Right cardiac atrium (tissue), 5 donors: ENCODE measurements at regions not wholly inside any gene's neighbourhood (a gene's known extent, or its start where the extent isn't known, plus 50 kb on each side); places are given as distances from the start of the nearest gene placed in this dataset.

Experiments
- ATAC-seq, 2 donors: fragments of 200-7000 bp; cut with Tn5 transposase; one replicate each; pipeline versions ENCODE4 v1.8.0 to v1.9.1; 2020; ENCODE audit warnings: moderate library complexity in 2 of 2, mild to moderate bottlenecking in 1 of 2
- DNase-seq, 3 donors: peaks; one replicate each; pipeline ENCODE4 v3.0.0-alpha.2; 2020
- H3K27ac ChIP-seq: one replicate; pipeline ENCODE4 v1.5.1; 2013; ENCODE audit warnings: mild to moderate bottlenecking, low read length, control low read depth, moderate library complexity
- H3K27me3 ChIP-seq: one replicate; pipeline ENCODE4 v1.6.1; 2013; ENCODE audit not compliant: control insufficient read depth, insufficient read depth
- H3K4me1 ChIP-seq: one replicate; pipeline ENCODE4 v1.6.1; 2013; ENCODE audit warnings: low read length; ENCODE audit not compliant: control insufficient read depth, insufficient read depth
- H3K4me3 ChIP-seq: one replicate; pipeline ENCODE4 v1.5.1; 2013; ENCODE audit warnings: low read length, control low read depth
- H3K9me3 ChIP-seq: one replicate; pipeline ENCODE4 v1.6.1; 2013; ENCODE audit warnings: low read length; ENCODE audit not compliant: control insufficient read depth
- WGBS: extraction: QIAGEN DNeasy Blood & Tissue Kit; methylation state at CpG from one replicate; pipeline ENCODE4 v1.1.7; 2013; 5-methylcytosine and 5-hydroxymethylcytosine counted together
- intact Hi-C, 4 donors: fragments of 100-400 bp; cut with DNase I; formaldehyde crosslinking; loops; one replicate each; pipeline versions ENCODE4 v1.11.0 to v1.14.0; 2022 to 2023
- donor health status: healthy with polysubstance abuse.
- donor health status: DM: no; HTN: yes; CAD: no.
- donor health status: DM: no; HTN: no; CAD: no.
- donor health status: DM: no; HTN: yes; CAD: no; lungs with severe emphysema.
- donor health status: DM: yes; HTN: yes; CAD: no.

DNA sequence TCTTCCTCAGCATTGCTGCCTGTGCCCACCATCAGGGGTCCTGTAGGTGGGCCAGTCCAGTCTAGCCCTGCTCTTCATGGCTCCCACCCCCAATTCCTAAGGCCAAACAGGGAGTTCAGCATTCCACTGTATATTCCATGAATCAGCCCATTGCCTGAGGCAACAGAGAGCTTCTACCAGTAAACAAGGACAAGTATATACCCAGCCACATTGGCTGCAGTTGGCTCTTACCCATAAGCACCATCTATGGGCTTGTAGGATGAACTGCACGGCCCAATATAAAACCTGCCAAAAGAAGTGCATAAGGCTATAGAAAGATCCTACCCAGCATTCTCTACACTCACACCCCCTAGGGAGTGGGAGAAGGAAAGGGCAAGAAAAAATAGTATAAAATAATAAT lies 95.1 kb upstream of the SALL3 start:
- no peak overlapping the region for H3K4me3 ChIP-seq
- no peak for ATAC-seq
- intact Hi-C loops: no loop called here
- no peaks in the 10 kb centered on the region for H3K9me3 ChIP-seq
- WGBS: 43% methylated on average over 1 of the region's 1 CpG
- H3K27ac ChIP-seq: no peak overlapping the region
- no peaks in the 10 kb centered on the region for H3K27me3 ChIP-seq
- no peak for DNase-seq
- no peaks in the 10 kb centered on the region for H3K4me1 ChIP-seq

DNA sequence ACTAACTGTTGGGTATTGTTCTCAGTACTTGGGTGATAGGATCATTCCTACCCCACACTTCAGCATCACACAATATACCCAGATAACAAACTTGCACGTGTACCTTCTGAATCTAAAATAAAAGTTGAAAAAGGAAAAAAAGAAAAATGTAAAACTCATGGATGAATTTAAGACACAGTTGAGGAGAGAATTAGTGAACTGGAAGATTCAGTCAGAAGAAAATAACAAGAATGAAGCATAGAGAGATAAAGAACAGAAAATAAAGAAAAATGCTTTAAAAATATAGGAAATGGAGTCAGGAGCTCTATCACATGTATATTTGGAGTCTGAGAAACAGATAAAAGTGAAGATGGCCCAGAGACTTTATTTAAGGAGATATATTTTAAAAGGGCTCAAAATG lies 90.4 kb upstream of the SALL3 start:
- Histone ChIP-seq H3K4me1 (no peaks in the 10 kb centered on the region), H3K27ac (no peak overlapping the region), H3K27me3 (no peaks in the 10 kb centered on the region), H3K4me3 (no peak overlapping the region), H3K9me3 (no peaks in the 10 kb centered on the region)
- intact Hi-C loops: no loop called here
- DNase-seq (no peak), ATAC-seq (no peak)
- WGBS: 86% methylated on average over 1 of the region's 1 CpG

DNA sequence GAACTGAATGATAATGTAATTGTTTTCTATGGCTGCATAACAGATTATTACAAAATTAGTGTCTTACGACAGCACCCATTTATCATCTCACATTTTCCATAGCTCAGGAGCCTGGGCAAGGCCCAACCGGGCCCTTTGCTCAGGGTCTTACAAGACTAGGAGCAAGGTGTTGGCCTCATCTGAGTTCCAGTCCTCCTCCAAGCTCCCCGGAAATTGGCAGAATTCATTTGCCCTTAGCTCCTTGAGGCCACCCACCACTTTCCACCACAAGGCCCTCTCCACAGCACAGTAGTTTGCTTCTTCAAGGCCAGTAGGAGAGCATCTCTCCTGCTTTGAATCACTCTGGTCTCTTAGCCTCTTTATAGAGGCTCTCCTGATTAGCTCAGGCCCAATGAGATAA lies 89.2 kb upstream of the SALL3 start:
- Histone ChIP-seq H3K4me3 (no peak overlapping the region), H3K27me3 (no peaks in the 10 kb centered on the region), H3K27ac (no peak overlapping the region), H3K4me1 (no peaks in the 10 kb centered on the region), H3K9me3 (no peaks in the 10 kb centered on the region)
- WGBS: 91% methylated on average over 3 of the region's 3 CpGs
- DNase-seq (no peak), ATAC-seq (no peak)
- intact Hi-C loops: no loop called here

DNA sequence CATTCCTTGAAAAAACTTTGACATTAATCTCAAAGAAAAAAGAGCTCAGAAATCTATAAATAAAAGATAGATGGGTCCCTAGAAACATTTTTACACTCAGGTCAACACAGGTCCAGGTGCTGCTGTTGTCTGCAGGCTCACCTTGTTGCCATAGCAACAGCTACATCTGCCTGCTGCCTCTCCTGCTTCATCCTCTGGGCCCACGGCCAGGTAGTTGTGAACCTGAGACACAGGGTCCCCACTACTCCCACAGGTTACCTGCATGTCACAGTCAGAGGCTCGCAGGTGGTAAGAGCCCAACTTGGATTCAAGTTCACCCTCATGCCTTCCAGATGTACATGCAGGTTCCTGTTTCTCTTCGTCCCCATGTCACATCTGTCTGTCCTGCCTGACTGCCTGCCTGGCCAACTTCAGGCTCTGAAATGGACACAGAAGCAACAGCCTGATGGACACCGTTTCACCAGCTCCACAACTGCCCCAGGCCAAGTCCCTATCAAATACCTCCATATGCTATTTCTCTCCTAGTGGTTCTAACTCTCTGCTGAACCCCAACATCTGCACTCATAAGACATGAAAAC lies 88.3 kb upstream of the SALL3 start:
- WGBS: 71% methylated on average over 4 of the region's 4 CpGs
- Histone ChIP-seq H3K9me3 (no peaks in the 10 kb centered on the region), H3K4me3 (no peak overlapping the region), H3K27me3 (no peaks in the 10 kb centered on the region), H3K27ac (no peak overlapping the region), H3K4me1 (no peaks in the 10 kb centered on the region)
- no peak for ATAC-seq
- intact Hi-C loops: no loop called here
- DNase-seq: no peak

DNA sequence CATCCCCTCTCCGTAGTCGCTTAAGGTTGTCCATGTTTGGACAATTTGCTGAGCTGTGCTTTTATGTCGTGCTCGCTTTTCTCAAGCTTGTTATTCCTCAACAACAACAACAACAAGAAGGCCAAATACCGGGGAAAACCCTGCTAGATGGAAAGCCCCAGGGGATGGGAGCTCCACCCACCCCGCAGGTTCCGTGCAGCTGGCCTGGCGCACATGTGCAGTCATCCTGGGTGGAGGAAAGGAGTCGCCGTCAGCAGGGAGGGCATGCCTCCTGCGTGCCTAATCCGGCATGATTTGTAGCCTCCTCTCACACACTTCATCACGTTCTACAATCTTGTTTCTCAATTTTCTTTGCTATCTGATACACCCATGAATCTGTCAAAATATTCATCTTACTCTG lies 87.4 kb upstream of the SALL3 start:
- DNase-seq: no peak
- 87% methylated on average over 13 of the region's 13 CpGs for WGBS
- Histone ChIP-seq H3K27me3 (no peaks in the 10 kb centered on the region), H3K9me3 (no peaks in the 10 kb centered on the region), H3K4me3 (no peak overlapping the region), H3K27ac (no peak overlapping the region), H3K4me1 (no peaks in the 10 kb centered on the region)
- intact Hi-C loops: no loop called here
- ATAC-seq: no peak

DNA sequence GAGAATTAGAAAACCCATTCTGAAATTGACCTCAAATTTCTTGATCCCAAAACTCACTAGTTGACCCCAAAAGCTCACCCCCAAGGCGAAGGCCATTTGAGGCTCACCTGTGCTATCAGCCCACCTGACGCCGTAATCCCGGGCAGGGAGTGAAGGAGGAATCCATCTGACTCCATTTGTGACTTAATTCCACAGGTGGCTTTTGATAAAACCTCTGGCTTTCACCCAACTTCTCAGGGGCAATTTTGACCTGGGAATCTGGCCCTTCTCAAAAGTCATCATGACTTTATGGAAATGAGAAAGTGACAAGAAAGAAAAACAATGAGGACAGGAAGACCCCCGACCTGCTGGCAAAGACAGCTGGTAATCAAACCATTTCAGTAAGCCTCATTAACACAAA lies 86.9 kb upstream of the SALL3 start:
- Histone ChIP-seq H3K4me1 (no peaks in the 10 kb centered on the region), H3K9me3 (no peaks in the 10 kb centered on the region), H3K27me3 (no peaks in the 10 kb centered on the region), H3K4me3 (no peak overlapping the region), H3K27ac (no peak overlapping the region)
- intact Hi-C loops: no loop called here
- ATAC-seq (no peak), DNase-seq (no peak)
- WGBS: 80% methylated on average over 5 of the region's 5 CpGs

DNA sequence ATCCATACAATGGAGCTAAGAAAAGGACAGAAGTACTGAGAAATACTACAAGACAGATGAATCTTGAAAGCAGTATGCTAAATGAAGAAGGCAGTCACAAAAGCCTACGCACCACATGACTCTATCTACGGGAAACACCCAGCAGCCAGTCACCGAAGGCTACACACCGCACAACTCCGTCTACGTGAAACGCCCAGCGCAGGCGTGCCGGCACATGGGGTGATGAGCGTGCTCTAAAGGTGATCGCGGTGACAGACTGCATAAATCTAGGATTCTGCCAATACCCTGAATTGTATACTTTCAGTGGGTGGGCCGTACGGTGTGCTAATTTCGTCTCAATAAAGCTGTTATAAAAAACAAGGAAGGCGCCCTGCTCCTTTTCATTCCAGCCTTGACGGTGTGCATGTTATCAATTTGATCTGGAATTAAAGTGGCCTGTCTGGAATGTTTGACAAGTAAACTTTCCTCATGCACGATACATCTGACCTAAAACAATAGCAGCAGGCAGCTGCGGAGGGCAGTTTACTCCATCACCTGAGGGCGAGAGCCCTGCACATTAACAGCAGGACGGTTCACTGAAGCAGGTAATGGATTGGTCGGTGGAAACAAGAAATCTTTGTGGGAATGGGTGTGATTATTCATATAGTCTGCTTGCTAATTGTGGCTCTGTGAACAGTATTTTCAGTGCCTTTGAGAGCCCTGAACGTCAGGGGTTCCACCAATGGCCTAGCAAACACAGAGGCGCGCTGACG lies 86.2 kb upstream of the SALL3 start:
- Histone ChIP-seq H3K4me3 (no peak overlapping the region), H3K4me1 (no peaks in the 10 kb centered on the region), H3K27ac (no peak overlapping the region), H3K27me3 (no peaks in the 10 kb centered on the region), H3K9me3 (no peaks in the 10 kb centered on the region)
- intact Hi-C loops: no loop called here
- 86% methylated on average over 27 of the region's 27 CpGs for WGBS
- ATAC-seq (no peak), DNase-seq (no peak)

DNA sequence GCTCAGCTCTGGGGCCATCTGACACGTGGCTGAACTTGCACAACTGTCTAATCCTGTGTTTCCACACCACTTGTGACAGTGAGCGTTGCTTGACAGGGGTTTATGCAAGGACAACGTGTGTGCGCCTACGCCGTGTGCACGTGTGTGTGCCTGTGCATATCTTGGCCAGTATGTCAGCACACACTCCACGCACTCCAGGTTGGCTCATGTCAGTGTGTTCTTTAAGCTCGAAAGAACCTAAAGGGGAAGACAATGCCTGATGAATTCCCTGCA lies 85.6 kb upstream of the SALL3 start:
- DNase-seq (no peak), ATAC-seq (no peak)
- Histone ChIP-seq H3K4me1 (no peaks in the 10 kb centered on the region), H3K4me3 (no peak overlapping the region), H3K9me3 (no peaks in the 10 kb centered on the region), H3K27ac (no peak overlapping the region), H3K27me3 (no peaks in the 10 kb centered on the region)
- WGBS: 77% methylated on average over 9 of the region's 9 CpGs
- intact Hi-C loops: no loop called here

DNA sequence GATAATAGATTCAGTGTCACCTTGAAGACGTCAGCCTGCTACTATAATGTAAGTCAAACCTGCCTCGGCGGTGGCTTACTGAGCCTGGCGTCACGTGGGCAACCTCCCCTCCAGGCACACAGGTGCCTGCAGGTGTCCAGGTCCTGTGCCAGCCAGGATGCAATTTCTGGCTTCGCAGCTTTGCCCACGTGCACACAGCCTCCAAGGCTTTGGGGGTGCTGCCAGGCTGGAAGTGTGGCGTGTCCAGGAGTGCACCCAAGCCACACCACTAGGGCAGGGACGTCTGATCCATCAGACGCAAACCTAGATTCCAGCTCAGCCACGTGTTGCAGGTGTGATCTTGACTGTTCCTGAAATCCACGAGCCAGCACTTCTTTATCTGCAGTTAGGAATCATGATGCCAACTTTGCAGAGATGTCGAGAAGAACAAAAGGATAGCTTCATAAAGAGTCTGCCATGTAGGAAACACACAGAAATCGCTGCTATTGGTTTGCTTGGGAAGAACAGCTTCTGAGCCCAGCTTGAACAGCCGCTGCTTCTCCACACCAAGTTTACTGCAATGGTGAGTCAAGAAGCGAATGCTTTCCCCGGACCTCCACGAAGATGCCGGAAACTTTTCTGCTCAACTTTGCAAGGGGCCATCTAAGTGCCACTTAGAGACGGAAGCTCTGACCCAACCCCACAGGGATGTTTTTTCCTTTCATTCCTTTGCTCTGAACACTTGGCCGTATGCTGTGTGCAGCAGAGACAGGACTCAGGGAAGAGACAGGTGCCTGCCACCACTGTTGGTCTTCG lies 84.2 kb upstream of the SALL3 start:
- Histone ChIP-seq H3K4me1 (no peaks in the 10 kb centered on the region), H3K4me3 (no peak overlapping the region), H3K27ac (no peak overlapping the region), H3K27me3 (no peaks in the 10 kb centered on the region), H3K9me3 (no peaks in the 10 kb centered on the region)
- no peak for ATAC-seq
- DNase-seq: no peak
- WGBS: 81% methylated on average over 22 of the region's 22 CpGs
- intact Hi-C loops: no loop called here

DNA sequence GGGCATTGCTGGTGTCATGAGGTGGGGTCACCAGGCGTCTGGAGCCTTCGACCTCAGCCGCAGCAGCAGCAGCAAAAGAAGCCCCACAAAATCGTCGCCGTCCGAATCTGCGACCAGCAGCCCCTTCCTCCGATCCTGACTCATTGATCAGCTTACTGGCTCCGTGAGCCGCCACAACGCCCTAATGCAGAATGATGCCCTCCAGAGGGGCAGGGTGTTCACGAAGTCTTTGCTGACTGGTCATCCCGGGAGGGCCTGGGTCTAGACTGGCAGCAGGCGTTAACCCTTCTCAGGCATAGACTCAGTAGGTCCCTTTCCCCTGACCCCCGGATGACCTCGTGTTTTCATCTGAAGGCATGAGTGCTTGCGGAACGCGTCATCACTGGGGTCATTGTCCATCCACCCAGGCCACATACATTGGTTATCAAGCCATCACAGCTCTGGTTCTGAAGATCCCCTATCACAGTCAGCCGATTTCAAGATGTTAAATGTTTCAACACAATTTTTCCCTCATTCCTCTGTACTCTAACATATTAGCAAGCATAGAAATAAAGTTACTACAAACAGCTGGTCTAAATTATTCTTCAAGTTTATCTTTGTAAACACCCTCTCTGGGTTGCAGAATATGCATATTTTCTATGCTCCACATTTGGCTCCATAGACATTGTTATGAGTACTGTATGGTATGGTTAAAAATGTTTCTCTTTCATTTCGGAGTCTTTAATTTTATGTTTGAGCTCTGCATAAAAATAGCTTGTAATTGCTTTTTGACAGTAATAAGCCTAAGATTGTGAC lies 83.3 kb upstream of the SALL3 start:
- DNase-seq (no peak), ATAC-seq (no peak)
- intact Hi-C loops: no loop called here
- no peaks in the 10 kb centered on the region for H3K4me1 ChIP-seq
- H3K27me3 ChIP-seq: no peaks in the 10 kb centered on the region
- WGBS: 80% methylated on average over 22 of the region's 22 CpGs
- H3K9me3 ChIP-seq: no peaks in the 10 kb centered on the region
- H3K4me3 ChIP-seq: no peak overlapping the region
- no peak overlapping the region for H3K27ac ChIP-seq

DNA sequence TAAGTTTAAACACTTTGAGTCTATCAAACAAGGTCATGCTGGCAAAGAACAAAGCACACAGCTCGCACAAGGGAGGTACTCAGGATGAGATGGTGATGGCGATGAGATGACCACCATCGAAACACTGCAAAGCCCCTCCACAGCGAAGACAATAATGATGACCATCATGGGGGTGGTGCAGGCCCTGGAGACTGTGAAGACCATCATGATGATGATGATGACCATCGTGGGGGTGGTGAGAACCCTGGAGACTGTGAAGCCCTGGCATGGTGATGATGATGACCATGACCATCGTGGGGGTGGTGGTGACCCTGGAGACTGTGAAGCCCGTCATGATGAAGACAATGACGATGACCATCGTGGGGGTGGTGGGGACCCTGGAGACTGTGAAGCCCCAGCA lies 81.6 kb upstream of the SALL3 start:
- intact Hi-C loops: no loop called here
- ATAC-seq: no peak
- 87% methylated on average over 9 of the region's 9 CpGs for WGBS
- no peaks in the 10 kb centered on the region for H3K4me1 ChIP-seq
- no peak for DNase-seq
- H3K27me3 ChIP-seq: no peaks in the 10 kb centered on the region
- no peak overlapping the region for H3K27ac ChIP-seq
- no peak overlapping the region for H3K4me3 ChIP-seq
- H3K9me3 ChIP-seq: no peaks in the 10 kb centered on the region
